Glutamatergic neuron (in vitro differentiated cells): ENCODE measurements at regions not wholly inside any gene's neighbourhood (a gene's known extent, or its start where the extent isn't known, plus 50 kb on each side); places are given as distances from the start of the nearest gene placed in this dataset.

Experiments
- DNase-seq: peaks from one replicate; pipeline ENCODE4 v3.0.0; 2022
- H3K27ac Mint-ChIP-seq: one replicate; pipeline ENCODE4 v1.8.0; 2020; ENCODE audit warnings: mild to moderate bottlenecking, mixed read lengths, inconsistent platforms; ENCODE audit not compliant: unreplicated experiment
- H3K27me3 Mint-ChIP-seq: one replicate; pipeline ENCODE4 v1.8.0; 2020; ENCODE audit warnings: mild to moderate bottlenecking, moderate library complexity, mixed read lengths, inconsistent platforms; ENCODE audit not compliant: unreplicated experiment
- H3K36me3 Mint-ChIP-seq: one replicate; pipeline ENCODE4 v1.8.0; 2020; ENCODE audit warnings: mild to moderate bottlenecking, mixed read lengths, inconsistent platforms; ENCODE audit not compliant: unreplicated experiment
- H3K4me1 Mint-ChIP-seq: one replicate; pipeline ENCODE4 v1.8.0; 2020; ENCODE audit warnings: mild to moderate bottlenecking, low read depth, mixed read lengths, inconsistent platforms; ENCODE audit not compliant: unreplicated experiment
- H3K4me3 Mint-ChIP-seq: one replicate; pipeline ENCODE4 v1.8.0; 2020; ENCODE audit warnings: mild to moderate bottlenecking, mixed read lengths, inconsistent platforms; ENCODE audit not compliant: unreplicated experiment
- H3K9me3 Mint-ChIP-seq: one replicate; pipeline ENCODE4 v1.8.0; 2020; ENCODE audit warnings: mild to moderate bottlenecking, moderate library complexity, mixed read lengths, inconsistent platforms; ENCODE audit not compliant: unreplicated experiment
- TF ChIP-seq, protein P1 (sequence below): fragments of 200-600 bp; sonication (generic); IDR thresholded peaks from one replicate; pipeline ENCODE4 v1.5.0; 2021; ENCODE audit not compliant: partially characterized antibody, unreplicated experiment

DNA sequence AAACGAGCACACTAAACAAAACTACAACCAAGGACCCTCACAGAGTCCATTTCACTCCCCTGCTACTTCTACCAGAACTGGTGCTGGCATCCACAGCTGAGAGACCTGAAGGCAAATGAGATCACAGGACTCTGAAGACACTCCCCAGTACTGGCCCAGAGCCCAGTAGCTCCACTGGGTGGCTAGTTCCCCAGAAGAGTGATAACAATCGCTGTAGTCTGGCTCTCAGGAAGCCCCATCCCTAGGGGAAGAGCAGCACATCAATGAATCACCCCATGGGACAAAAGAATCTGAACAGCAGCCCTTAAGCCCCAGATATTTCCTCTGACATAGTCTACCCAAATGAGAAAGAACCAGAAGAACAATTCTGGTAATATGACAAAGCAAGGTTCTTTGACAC is 190.7 kb upstream of the BMP4 start:
- Mint-ChIP-seq H3K36me3 (peaks cover 30% of the 10 kb centered on the region), H3K9me3 (peaks cover 2% of the 10 kb centered on the region), H3K4me1 (no peaks in the 10 kb centered on the region), H3K27me3 (no peaks in the 10 kb centered on the region), H3K4me3 (no peak overlapping the region), H3K27ac (no peak overlapping the region)
- DNase-seq, result no peak
- TF ChIP-seq, protein P1, sequence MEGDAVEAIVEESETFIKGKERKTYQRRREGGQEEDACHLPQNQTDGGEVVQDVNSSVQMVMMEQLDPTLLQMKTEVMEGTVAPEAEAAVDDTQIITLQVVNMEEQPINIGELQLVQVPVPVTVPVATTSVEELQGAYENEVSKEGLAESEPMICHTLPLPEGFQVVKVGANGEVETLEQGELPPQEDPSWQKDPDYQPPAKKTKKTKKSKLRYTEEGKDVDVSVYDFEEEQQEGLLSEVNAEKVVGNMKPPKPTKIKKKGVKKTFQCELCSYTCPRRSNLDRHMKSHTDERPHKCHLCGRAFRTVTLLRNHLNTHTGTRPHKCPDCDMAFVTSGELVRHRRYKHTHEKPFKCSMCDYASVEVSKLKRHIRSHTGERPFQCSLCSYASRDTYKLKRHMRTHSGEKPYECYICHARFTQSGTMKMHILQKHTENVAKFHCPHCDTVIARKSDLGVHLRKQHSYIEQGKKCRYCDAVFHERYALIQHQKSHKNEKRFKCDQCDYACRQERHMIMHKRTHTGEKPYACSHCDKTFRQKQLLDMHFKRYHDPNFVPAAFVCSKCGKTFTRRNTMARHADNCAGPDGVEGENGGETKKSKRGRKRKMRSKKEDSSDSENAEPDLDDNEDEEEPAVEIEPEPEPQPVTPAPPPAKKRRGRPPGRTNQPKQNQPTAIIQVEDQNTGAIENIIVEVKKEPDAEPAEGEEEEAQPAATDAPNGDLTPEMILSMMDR, result no peak

DNA sequence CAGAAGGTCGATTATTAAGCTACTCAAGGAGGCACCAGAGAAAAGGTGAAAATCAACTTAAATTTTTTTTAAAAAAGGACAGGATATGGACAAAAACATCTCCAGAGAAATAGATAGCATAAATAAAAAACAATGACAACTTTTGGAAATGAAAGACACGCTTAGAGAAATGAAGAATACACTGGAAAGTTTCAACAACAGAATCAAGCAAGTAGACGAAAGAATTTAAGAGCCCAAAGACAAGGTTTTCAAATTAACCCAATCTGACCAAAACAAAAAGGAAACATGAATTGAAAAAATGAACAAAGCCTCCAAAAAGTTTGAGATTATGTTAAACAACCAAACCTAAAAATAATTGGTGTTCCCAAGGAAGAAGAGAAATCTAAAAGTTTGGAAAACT is 191.1 kb upstream of the BMP4 start:
- Mint-ChIP-seq H3K27me3 (no peaks in the 10 kb centered on the region), H3K4me3 (no peak overlapping the region), H3K9me3 (peaks cover 2% of the 10 kb centered on the region), H3K36me3 (peaks cover 30% of the 10 kb centered on the region), H3K4me1 (no peaks in the 10 kb centered on the region), H3K27ac (no peak overlapping the region)
- DNase-seq, result no peak
- TF ChIP-seq, protein P1, result no peak

DNA sequence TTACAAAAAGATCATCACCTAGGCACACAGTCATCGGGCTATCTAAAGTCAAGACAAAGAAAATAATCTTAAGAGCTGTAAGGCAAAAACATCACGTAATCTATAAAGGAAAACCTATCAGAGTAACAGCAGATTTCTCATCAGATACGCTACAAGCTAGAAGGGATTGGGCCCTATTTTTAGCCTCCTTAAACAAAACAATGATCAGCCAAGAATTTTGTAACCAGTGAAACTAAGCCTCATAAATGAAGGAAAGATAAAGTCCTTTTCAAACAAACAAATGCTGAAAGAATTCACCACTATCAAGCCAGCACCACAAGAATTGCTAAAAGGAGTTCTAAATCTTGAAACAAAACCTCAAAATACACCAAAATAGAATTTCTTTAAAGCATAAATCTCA is 191.6 kb upstream of the BMP4 start:
- Mint-ChIP-seq H3K4me3 (no peak overlapping the region), H3K27me3 (no peaks in the 10 kb centered on the region), H3K4me1 (no peaks in the 10 kb centered on the region), H3K36me3 (peaks cover 30% of the 10 kb centered on the region), H3K27ac (no peak overlapping the region), H3K9me3 (peaks cover 2% of the 10 kb centered on the region)
- TF ChIP-seq, protein P1, result no peak
- no peak for DNase-seq

DNA sequence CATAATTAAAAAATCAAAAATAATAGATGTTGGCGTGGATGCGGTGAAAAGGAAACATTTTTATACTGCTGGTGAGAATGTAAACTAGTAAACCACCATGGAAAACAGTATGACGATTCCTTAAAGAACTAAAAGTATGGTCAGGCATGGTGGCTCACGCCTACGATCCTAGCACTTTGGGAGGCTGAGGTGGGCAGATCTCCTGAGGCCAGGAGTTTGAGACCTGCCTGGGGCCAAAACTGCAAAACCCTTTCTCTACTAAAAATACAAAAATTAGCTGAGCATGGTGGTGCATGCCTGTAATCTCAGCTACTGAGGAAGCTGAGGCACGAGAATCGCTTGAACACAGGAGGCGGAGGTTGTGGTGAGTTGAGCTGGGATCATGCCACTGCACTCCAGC is 195.7 kb upstream of the BMP4 start:
- Mint-ChIP-seq H3K4me3 (no peak overlapping the region), H3K4me1 (no peaks in the 10 kb centered on the region), H3K27me3 (peaks cover 2% of the 10 kb centered on the region)

DNA sequence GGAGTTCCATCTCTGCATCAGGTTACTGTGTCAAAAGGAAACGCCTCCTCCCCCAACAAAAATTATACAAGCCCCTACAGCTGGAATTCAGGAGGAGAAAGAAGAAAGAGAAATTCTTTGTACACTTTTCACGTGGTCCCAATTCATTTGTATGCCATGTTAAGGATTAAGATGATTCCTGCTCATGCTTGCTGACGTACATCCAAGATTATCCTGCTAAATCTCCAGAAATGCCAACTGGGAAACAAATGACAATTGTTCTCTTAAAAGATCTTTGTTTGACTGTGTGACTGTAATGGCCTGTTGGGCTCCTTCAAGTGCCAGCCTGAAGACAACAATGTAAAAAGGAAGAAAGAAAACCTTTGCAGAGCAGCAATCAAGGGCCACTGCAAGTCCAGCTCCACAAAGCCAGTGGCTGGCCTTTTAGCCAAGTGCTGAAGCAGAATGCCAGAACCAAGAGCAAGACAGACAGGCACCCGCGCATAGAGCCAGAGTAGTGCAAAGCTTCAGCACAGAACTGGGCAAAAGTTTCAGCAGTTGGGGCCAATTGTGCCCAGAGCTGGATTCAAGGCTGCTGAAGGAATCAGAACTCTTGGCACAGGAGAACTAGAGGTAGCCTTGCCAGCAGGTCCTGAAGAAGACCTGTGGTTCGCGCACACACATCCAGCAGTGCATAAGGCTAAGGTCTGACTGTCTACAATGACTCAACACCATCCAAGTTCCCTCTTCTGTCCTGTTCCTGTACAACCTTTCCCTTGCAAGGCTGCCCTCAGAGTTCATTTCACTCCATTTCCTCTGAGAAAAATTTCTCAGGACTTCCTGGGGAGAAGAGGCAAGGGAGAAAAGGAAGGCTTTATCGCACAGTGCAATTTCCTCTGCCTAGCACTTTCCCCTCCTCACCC is 209.7 kb upstream of the BMP4 start:
- TF ChIP-seq, protein P1, result no peak
- no peak for DNase-seq
- Mint-ChIP-seq H3K36me3 (no peaks in the 10 kb centered on the region), H3K27ac (no peak overlapping the region), H3K9me3 (peaks cover 14% of the 10 kb centered on the region), H3K4me1 (peaks cover 36% of the 10 kb centered on the region), H3K27me3 (peaks cover 1% of the 10 kb centered on the region), H3K4me3 (no peak overlapping the region)

More for the DNA sequence above, 195.7 kb upstream of the BMP4 start:
- peaks cover 29% of the 10 kb centered on the region for H3K36me3 Mint-ChIP-seq
- no peaks in the 10 kb centered on the region for H3K9me3 Mint-ChIP-seq
- DNase-seq, result no peak
- TF ChIP-seq, protein P1, result no peak
- H3K27ac Mint-ChIP-seq, result no peak overlapping the region
